ENCODE measurements at regions not wholly inside any gene's neighbourhood (a gene's known extent, or its start where the extent isn't known, plus 50 kb on each side); places are given as distances from the start of the nearest gene placed in this dataset.
"Not testable (repeated sequence)": the region's sequence is repeated elsewhere in the genome, so short reads cannot be mapped to it uniquely, and the experiment has no call there.

DNA sequence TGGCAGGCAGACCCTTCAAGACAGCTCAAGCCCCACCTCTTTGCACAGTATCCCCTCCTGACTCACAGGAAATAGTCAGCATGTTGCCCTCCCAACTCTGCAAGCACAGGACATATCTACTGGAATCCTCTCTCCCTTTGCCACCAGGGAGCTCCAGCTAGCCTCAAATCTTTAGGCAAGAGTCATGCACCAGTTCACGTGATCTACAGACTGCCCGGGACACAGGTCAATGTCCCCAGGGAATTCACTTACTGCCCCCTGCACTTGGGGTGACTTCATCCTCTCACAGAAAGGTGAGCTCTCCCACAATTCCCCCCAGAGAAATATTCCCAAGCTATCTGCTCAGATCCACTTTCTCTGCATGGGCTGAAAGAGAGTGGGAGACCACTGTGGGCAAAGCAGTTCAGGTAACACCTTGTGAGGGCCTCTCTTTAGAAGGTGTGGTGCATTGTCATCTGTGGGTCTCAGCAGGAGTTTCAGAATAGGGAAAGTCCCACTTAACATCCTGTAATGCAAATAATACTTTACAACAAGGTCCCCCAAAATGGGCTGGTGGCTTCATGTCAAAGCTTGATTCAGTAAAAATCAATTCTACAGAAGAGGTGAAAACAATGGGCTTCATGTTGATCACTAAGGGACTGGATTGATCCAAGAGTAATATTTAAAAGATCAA, 129.9 kb downstream of the NOC3L start:
- DNase-seq: no peak

DNA sequence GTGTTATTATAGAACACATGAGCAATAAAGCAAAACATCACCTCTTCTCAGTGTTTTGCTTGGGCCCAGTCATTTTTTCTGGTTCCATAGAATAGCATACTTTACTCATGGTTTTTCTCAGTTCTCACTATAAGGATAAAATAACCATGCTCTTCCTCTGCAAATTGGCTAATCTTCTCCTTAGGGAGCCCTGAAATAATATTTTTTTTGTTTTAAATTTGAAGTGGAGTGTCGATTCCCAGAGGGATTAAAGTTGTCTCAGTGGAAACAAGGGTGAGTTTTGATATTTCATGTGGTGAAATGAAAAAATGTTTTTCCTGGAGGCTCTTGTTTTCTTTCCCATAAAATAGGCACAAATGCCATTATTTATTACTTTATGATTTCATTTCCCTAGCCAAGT, 127.3 kb downstream of the NOC3L start:
- DNase-seq: no peak

DNA sequence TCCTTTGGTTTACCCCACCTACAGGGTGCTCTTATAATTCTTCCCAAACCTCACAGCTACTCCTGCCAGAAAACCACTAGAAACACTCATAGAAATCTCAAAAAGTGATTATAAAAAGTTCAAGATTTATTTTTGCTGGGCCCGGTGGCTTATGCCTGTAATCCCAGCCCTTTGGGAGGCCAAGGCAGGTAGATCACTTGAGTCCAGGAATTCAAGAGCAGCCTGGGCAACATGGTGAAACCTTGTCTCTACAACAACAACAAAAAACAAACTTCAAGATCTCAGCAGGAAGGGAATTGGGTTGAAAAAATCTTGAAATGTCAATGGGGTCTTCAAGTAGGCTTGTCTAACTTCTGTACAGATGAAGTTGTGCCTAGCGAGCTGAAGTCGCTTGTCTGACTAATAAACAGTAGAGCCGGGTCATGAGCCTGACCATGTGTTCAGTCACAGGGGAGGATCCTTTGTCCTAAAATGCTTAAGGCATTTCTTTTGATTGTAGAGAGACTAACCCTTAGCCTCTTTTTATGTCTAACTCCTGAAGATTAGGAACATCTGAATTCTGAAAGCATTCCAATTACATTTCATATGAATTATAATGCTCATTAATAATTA, 124.6 kb downstream of the NOC3L start:
- DNase-seq: no peak

DNA sequence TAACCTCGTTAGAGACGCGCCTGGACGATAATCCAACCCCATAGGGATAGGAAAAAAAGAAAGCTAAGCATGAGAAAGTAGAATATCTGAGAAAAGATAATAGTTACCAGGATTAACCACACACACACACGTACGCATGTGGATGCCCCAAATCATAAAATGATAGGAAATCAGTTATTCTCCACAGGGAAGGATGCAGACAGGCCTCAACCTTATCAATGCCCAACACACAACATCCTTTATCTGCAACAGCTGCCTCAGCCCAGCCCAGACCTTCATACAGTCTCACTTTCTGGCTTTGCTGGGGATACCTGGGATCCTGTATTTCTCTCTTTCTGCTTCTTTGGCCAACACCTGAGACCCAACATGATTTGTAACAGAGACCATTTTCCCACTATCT, 123.0 kb downstream of the NOC3L start:
- DNase-seq: no peak

DNA sequence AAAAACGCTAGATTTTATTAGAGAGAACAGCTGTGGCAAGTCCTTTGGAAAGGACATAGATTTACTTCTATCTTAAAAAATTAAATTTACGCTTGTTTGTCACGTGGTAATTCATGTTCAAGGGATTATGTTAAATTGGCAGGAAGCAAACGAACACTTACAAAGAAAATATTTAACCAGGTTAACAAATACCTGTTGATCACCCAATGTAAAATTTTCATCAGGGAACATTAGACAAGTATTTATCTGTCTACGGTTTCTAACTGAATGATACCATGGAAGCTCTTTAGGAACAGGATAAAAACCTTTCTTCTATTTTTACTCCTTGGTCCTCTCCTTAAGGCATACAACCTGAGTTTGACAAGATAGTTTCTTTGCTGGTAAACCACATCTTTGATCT, 122.2 kb downstream of the NOC3L start:
- no peak for DNase-seq

DNA sequence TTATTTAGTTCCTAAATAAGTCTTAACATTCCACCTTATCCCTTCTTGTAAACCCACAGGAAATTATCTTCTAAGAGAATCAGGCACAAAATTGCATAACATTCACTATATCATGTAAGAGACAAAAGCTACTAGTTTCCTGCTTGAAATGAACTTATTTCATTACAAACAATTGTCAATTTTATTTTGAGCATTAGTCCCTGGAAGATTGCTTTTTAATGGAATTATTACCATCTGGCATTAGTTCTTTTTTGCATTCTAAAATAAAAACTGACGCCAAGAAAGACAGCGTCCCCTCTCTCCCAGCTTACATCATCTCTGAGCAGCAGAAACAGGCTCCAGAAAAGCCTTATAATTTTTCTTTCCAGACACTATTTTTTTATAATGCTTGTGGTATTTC, 121.8 kb downstream of the NOC3L start:
- no peak for DNase-seq

DNA sequence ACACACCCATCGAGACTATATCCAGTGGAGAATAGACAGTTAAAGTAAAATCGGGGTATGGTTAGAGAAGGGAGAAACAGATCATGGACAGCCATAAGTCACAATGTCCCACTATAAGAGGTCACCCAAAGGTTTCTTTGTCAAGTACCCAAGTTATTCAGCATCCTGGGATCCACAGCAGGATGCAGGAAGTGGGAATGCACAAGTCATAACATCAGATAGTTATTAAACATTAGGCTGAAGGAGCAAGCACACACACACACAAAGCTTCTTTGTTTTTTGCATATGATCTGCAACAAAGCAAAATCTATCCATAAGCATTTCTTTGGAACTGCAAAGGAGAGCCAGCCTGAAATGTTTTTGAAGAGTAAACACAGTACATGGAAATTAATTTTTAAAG, 111.6 kb downstream of the NOC3L start:
- DNase-seq: no peak

DNA sequence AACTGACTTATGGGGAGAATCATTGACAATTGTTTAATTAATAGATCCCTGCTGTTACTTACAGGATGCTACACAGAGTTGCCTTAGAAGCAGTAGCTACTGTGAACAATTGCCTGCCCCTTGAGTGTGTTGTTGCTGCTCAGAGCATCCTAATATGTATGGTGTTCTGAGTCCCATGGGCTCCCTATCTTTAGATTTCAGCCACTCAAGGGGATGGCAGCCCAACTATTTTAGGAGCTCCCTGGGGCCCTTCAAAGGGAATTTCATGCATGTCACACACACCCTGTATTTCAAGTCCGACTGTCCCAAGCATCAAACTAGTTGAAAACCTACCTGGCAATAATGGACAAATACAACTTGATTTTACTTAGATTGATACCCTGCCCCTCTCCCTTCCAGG, 111.2 kb downstream of the NOC3L start:
- DNase-seq: no peak

DNA sequence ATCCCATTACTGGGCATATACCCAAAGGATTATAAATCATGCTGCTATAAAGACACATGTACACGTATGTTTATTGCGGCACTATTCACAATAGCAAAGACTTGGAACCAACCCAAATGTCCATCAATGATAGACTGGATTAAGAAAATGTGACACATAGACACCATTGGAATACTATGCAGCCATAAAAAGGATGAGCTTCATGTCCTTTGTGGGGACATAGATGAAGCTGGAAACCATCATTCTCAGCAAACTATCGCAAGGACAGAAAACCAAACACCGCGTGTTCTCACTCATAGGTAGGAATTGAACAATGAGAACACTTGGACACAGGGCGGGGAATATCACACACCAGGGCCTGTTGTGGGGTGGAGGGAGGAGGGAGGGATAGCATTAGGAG, 105.3 kb downstream of the NOC3L start:
- DNase-seq: not testable (repeated sequence)

DNA sequence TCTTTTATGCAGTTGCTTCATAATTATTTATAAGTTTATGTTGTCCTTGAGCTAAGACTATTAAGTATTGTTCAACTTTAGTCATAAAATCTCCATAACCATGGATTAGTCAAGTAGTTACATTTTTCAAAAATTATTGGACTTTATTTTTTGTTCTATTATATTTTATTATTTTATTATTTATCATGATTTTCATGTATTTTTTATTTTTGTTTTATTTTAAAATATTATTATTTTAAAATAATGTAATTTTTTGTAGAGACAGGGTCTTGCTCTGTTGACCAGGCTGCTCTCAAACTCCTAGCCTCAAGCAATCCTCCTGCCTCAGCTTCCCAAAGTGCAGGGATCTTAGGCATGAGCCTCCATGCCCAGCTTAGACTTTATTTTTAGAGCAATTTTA, 102.3 kb downstream of the NOC3L start:
- no peak for DNase-seq

DNA sequence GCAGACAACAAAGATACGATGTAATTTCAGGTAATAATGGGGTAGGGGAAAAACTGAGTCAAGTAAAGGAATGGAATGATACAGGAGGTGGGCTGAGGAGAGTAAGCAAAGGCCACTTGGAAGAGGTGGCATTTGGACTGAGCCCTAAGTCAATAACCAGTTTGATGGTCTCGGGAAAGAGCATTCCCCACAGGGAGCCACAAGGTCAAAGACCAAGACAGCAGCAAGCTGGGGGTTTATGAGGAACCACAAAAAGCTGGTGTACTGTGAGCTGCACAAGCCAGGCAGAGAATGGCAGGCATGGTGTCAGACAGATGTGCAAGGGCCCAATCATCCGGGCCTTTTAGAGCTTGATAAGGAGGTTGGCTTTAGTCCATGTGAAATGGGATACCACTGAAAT, 98.7 kb downstream of the NOC3L start:
- no peak for DNase-seq

DNA sequence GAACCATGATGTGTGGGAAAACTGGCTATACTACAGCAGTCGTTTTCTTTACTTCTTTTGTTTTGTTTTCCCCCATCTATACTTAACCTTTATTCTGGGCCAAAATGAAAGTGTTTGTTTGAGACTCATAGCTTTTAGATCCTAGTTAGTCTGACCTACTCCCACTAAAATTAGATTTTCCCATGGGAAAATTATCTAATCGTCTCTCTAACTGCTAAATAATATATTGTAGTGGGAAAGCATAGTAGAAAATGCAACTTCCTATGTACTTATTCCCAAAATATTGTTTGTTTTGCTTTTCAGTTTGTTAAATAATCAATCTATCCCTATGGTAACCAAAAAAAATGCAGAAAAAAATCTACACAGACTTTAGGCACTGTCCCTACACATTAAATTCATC, 96.6 kb downstream of the NOC3L start:
- DNase-seq: no peak

DNA sequence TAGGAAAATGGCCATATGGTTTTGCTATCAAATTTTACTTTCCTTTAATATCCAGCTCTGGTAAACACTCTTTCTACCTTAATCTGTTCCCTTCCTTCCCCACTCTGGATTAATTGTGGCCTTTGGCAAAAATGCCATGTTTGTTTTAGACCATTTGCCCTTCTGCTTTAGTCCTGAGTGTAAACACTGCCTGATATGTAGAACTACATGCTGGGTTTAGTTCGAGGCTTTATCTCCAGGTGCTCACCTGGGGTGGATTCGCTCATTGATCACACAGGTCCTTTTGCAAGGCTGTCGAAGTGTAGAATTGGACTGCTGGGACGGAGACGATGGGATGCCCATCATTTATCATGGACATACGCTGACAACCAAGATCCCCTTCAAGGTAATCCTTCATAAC, 94.1 kb downstream of the NOC3L start:
- no peak for DNase-seq

DNA sequence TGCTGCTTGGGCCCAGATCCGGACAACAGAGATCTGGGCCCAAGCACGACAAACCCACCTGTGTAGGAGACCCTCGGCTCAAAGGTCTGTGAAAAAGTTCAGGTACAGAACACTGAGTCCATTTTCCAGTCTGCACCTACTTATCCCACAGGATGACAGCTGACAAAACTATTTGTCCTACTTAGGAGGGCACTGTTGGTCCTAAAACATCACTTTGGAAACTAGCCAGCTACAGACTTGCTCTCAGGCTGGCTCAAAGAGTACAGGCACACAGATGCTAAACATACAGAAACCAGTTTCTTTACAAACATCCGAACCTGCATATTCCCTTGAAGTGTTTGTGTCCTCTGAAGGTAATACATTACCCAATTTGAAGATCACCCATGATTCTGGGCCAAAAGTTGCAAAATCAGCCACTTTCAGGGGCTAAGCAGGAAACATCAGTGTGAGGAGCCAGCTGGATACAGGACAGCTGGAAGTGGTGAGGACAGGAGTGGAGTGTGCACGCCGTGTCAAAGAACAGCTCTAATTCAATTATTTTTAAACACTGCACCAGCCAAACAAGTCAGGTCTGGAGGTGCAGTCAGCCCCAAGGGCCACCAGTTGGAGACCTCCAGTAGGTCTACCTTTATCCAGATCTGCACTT, 88.5 kb downstream of the NOC3L start:
- DNase-seq: no peak

DNA sequence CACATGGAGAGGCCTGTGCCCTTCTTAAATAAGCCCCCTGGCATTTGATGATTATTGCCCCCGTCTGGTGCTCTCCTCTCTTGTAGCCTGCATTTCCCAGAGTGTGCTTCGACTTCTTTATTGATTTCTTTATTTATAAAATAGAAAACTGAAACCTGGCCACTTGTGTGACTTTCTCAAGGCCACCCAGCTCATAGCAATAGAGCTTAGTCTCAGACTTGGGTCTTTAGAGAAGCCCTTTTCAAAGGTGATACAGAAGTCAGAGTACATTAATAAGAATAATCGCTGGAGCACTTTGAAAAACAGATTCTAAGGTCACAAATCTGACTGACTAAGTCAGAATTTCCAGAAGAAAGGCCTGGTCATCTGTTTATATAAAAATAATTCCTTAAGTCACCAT, 86.6 kb downstream of the NOC3L start:
- DNase-seq: no peak

DNA sequence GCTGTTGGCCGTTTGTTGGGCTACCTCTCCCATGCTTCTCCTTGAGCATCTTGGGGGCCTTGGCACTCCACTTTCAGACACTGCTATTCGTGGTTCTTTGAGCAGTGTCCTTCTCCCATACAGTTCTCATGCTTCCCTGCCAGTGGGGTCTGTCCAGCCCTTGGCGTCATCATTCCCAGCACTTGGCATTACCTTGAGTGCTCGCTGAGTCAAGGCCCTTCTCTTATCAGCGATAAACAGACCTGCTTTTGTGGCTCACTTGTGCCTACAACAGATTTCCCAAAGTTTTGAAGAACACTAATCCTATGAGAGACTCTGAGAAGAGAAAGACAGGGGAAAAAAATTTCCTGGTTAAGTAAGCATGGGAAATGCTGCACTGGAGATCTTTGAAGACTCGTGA, 85.3 kb downstream of the NOC3L start:
- no peak for DNase-seq

DNA sequence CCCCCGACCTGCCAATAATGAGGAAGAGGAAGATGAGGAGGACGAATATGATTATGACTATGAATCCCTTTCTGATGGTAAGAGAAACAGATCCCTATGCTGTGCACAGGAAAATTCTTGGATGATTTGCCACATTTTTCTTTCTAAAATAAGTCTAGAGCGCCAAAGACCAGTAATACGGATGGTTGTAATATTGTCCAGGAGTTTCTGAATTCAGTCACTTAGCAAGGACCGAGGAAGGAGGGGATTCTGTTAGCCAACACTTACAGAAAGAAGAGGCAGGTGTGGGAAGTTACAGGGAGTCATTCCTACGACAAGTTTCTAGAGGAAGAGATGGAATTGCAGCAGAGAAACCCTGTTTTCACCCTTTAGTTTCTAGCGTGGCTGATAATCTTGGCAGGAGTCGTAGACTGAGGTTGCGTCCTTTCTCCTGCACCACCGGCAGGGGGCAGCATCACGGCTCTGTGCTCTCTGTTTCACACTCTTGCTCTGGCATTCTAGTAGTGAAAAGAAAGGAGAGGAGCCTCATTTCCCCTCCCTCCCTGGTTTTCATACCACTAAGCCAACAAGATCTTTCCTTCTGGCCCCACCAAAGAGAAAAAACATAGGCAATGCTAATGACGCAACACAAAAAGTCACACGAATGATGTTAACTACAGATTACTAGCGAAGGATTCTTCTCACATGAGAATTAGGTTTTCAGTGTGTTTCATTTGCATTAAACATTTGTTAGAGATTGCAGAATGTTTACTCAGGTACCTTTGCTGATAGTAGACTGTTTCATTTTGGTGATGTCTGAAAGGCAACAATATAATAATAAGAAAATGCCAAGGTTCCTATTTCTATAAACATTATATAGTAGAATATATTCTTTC, 82.7 kb downstream of the NOC3L start:
- DNase-seq: peak; percentile 54

DNA sequence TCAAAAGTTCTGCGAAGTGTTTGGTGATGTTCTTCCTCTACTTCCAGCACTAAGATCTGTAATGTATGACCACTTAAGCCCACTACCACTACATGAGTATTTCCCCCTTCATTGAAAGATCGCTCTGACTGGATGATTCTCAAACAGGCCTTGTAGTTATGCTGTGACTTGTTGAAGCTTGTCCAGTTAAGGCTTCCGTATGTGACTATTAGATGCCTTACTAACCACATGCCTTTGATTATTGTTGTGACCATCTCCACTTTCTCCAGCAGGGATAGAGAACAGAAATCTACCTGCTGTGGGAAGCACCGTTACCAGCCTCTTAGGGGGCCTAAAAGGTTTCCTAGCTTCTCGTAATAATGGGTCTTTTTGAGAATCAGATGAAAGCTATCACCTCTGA, 81.1 kb downstream of the NOC3L start:
- no peak for DNase-seq

DNA sequence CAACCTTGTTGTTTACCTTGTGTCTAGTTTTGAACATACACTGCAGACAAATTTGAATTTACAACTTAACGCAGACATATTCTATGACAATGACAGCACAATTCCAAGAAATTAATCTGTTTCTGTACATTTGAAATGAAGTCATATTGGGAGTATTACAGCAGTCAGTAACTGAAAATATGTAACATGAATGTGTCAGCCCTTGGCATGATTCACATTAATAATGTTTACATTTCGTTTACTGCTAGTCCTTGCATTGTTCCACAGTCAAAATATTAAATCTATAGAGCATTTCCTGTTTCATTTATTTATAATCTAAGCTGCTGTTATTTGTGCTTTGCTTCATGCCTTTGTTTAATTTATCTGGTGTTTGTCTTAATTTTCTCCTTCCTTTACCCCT, 80.4 kb downstream of the NOC3L start:
- no peak for DNase-seq
